Suppressor macrophage (primary cell): ENCODE measurements at regions not wholly inside any gene's neighbourhood (a gene's known extent, or its start where the extent isn't known, plus 50 kb on each side); places are given as distances from the start of the nearest gene placed in this dataset.

Experiments used
- DNase-seq, 4 experiments: peaks; one replicate each; pipeline ENCODE4 v3.0.0-alpha.2; 2020 to 2022

DNA sequence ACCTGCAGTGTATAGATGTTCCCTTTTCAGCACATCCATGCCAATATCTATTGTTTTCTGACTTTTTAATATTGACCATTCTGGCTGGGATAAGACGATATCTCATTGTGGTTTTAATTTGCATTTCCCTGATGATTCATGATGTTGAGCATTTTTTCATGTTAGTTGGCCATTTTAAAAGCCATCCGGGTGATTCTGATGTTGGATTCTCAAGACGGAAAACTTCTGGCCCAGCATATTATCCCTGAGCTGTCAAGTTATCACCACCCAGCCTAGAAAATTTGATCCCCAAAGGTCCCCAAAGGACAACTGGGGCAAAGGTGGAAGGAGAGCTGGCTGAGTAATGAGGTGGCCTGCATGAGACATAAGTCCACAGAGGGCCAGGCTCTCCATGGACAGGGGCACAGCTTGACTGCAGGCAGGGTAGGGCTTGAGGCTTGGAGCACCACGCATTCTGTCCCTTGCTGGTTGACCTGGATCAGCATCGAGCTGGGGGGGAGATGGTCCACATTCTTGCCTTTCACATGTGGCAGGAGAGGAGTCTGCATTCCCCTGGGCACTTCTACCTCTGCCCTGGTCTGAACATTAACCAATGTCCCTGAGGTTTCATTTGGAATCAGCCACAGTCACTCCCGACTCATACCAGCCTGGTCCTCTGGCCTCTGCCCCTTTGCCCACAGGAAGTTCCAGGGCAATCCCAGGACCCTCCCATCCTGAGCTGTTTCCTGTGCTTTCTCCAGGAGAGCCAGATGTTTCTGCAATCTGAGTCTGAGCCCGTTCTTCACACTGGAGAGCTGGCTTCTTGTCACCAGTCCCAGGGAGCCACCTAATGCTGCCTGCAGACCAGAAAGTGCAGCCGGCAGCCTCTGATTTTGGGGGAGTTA, 69.2 kb downstream of the ISG20 start:
- no peak for DNase-seq

DNA sequence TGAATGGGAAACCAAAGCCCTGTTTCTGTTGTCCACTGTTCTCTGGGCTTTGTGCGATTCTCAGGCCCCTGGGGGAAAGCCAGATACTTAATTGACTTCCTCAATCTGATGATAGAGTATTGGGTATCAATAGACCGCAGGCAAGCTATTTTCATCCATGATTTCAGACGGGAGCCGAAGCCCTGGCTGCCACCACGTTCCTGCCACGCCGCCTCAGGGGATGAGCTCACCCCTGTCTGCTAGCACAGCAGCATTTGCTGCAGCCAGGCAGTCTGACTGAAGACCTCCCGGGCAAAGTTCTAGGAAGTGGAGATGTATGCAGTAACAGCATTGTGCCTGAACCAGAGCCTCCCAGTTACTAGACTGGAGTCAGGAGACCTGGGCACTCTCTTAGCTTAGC, 69.8 kb downstream of the ISG20 start:
- DNase-seq: no peak

DNA sequence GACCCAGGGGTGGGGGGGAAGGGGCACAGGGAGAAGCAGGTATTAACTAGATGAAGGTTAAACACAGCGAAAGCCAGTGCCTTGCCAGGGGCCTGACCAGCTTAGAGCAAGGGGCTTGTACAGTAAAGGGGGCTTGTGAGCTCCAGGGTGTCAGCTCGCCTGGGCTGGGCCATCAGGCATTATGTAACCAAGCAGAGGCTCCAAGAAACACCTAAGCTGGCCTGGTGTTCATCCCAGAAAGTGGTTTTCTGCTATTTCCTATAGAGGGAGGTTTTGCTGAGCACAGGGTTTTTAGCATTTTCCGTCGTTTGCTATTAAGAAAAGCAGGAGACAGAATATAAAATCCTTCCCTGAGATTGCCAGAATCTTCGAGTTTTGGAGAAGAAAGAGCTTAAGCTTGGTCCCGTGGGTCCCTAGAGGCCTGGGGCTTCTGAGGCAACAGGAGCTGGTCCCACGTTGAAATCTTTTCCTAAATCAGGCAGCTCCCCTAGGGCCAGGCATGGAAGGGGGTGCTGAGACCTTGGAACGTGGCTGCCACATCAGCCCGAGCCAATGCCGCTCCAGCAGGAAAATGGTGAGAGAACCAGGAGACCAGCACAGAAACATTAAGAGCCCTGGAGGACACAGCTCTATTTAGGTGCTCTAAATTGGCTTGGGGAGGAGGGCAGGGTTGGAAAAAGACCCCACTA, 71.4 kb downstream of the ISG20 start:
- DNase-seq: no peak

DNA sequence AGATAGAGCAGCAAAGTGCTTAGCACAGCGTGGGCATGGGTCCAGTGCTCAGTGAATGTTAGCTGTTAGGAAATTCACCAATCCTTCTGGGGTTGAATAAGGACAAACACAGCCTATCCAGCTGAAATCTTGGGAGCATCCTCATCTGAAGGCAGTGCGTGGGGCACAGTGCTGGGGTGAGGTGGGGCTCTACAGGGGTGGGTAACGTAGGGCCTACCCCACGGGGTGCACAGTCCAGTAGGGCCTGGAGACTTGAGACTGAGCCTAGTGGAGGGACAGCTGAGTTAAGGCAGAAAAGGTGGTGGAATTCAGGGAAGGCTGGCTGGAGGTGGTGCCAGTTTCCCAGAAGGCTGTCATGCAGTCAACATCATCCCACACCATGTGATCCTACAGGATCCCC, 73.0 kb downstream of the ISG20 start:
- no peak for DNase-seq

DNA sequence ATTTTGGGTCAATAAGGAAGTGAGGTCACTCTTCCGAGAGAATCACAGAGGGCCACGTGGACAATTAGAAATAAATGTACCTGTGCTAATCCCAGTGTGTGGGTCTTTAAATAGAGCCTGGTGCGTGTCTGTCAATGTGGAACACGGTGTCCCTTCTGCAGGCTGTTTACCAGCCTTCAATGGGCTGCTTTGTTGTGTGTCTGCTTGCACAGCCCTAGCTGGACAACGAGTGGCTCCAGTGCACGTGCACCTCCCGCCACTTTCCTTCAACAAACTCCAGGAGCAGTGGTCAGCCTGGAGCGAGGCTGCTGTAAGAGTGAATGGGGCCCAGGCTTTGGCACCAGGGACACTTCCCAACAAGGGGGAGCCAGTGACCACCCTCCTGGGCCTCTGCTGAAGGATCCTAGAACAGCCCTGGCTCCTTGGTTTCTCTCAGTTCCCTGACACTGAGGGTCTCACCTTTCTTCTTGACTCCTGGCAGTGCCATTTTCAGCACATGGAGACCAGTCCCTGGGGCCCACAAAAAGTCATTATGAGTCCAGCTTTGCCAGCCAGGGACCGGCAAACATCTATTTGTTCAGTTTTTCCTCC, 76.1 kb downstream of the ISG20 start:
- DNase-seq: no peak

DNA sequence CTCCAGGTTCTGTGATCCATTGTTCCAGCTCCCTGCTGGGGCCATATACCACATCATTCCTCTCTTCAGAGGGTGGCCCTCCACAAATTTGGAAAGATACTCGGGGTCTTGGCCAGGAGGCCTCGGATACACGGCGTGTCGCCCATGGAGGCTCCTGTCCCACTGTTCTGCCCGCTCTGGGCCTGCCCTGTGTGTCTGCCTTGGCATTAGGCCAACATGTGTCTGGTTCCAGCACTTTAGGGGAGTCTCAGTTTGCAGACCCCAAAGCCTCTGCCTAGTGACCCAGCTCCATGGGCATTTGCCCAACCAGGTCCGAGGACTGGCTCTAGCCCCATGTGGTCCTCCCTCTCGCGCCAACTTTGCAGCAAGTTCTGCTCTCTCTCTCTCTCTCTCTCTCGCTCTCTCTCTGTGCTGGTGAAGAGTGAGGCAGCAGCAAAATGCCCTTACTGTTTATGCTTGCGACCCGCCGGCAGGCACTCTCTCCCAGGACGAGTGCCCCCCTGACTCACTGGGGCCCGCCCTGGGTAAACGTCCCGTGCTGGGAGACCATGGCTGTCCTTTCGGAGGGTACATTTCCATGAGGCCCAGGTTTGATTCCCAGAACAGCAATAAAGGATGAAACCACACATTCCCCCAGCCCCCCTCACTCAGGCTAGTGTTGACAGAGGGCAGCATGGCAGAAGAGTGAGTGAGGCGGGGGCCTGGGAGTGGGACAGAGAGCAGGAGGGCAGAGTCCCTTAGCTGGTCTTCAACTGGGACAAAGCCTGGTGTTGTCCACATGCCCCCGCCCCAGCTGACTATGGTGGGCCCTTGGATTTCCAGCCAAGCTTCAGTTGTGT, 77.9 kb downstream of the ISG20 start:
- DNase-seq: no peak

DNA sequence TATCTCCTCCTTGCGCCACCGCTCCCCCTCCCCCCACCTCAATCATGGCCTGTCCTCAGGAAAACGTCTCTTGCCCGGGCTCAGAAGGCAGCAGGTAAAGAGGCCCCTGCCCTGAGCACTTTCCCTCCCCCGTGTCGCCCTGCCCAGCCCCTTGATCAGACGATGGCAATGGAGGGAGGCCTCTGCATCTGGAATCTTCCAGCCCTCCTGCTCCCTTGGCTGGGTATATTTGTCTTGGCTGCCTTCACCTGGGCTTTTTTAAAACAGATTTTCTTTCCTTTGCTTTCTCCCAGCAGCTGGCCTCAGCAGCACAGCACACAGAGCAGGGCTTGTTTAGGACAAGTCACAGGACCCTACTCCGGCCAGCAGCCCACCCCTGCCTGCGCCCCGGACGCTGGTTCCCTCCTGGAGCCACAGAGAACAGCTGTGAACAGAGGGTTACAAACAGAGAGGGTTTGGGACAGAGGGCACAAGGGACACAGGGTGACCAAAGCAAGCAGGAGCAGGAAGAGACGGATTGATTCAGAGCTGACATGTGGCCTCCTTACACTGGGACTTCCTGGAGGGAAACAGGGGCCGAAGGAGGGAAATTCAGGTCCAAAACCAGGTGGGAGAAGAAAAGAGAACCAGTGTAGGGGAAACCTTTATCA, 78.7 kb downstream of the ISG20 start:
- no peak for DNase-seq

DNA sequence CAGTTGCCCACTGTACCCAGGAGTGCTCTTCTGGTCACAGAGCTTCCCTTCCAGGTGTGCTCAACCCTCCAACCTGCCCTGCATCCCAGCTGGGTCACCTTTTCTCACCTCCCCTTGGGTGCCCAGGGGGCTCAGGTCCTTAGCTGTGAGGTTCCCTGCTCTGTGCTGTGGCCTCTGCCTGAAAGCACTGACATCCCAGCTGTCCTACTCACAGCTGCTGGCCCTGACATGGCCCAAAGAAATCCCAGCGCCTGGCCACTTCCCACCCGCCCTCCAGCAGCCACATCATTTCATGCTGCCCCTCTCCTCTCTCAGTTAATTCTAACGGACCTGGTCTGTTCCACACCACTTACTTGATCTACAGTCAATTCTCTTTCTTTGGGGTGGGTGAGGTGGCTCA, 79.9 kb downstream of the ISG20 start:
- DNase-seq: no peak

DNA sequence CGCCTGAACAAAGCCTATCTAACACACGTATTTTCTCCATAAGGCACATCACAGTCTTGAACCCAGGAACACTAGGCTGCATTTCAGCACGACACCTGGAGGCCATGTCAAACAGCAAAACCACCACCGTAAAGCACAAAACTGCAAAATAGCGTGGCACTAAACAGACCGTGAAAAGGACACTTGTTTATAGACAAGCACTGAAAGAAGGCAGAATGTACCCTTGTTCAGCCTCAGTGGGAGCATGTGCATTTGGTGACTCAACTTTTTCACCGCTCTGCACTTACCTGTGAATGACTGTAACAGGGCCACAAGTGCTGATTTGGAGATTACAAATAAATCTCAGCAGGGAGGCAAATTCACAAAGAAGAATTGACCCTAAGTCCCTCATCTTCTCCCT, 80.8 kb downstream of the ISG20 start:
- DNase-seq: no peak

DNA sequence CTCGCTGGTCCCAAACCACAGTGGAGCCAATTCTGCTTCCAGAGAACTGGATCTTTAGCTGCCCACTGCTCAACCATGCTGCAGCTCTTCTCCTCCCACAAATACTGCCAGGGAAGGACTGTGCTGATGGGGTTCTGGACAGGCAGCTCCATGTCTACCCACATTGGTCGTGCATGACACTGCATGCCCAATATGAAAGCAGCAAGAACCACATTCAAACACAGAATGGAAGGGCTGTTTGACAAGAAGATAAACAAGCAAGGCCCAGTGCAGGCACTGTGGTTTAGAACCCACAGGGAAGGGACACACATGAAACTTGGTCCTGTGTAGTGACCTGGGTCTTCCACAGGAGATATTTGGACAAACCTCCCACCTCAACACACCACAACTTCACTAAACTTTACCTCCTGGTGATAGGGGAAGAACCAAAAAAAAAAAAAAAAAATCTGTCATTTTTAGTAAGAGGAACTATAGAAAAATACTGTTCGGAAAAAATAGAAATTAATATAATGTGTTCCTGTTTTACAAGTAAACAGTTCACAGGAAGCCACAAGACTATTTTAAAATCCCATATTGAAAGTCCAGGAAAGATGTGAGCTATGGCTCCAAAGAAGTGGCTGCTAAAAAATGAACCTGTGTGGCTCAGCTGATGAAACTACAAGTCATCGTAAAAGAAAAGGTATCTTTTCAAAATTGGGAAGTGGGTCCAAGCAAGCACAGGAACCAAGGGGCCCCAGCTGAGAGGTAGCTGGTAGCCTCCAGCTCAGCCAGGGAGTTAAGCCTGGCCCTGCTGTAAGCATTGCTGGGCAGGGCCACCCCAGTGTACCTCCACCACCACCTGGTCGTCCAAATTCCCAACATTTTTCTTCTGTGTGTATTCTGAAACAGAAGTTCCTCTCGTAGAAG, 77.7 kb upstream of the ACAN start:
- DNase-seq: peak in 3 of 4 experiments; percentile 10 to 21 (median 18)

DNA sequence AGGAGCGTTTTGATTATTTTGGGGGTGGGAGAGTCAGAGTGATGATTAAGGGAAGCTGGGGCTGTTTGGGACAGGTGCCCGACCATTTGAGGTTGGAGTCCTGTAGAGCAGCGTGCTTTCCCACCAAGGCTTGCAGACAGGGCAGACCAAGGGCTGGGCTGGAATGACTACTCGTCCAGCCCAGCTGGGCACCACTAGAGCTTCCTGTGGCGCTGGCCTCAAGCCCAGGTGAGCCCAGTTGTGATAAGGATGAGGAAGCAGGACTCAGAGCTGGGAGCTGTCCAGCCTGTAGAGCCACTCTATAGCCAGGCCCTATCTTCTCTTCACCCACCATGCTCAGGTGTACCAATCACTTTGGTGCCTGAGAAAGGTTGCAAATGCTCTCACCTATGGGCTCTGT, 75.8 kb upstream of the ACAN start:
- no peak for DNase-seq

DNA sequence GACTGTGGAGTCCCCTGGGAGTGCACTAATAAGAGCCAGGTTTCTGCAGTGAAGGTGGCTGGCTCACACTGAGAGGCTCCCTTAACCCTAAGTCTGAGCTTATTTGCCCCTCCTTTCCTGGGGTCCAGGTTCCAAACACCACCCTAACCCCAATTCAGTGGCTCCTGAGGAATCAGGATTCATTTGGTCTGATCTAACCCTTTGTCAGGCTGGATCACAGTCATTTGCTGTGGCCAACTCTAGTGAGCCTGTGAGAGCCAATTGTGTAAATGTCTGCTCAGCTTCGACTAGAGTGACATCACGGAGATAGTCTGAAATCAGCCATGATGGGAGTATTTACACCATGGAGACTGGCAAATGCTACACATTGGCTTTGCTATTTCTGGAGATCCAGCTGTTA, 73.7 kb upstream of the ACAN start:
- DNase-seq: no peak

DNA sequence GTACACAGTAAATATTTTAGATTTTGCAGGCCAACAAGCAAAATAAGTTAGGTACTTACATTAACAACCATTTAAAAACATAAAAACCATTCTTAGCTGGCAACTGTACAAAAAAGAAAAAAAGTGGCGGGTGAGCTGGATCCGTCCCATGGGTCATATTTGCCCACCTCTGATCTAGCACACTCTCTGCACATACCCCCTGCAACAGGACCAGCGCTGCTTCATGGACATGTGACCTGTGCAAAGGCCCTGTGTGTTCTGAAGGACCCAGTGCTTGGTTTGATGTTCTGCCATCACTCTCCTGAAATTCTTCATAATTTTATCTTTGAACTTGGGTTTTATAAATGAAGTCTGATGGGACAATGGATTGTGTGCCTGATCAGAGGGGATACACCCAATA, 72.5 kb upstream of the ACAN start:
- no peak for DNase-seq

DNA sequence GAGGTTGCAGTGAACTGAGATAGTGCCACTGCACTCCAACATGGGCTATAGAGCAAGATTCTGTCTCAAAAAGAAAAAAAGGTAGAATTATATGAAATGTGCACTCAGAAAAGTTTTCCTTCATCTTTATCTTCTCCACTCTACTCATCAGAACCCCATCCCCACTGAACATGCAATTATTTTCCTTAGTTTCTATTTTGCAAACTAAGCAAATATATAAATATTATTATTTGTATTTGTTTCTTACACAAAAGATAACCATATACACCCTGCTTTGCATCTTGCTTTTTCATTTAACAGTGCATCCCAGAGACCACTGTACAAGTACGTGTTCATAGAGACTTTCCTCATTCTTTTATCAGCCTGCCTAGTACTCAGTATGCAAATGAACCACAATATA, 68.0 kb upstream of the ACAN start:
- no peak for DNase-seq

DNA sequence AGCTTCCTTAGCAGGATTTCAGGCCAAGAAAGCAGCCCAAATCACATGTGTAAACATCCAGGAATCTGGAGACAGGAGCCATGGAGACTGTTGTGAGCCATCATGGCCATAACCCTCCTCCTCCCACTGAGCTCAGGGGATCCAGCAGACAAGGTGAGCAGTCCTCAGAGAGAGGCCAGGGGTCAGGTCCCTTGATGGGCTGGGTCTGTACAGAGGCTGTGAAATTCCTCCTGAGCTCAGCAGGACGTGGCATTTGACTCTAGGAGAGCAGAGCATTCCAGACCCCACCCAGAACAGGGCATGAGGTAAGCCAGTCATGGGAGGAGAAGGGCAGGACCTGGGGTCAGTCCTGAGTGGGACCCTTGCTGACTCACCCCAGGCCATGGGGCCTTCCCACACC, 67.0 kb upstream of the ACAN start:
- no peak for DNase-seq

DNA sequence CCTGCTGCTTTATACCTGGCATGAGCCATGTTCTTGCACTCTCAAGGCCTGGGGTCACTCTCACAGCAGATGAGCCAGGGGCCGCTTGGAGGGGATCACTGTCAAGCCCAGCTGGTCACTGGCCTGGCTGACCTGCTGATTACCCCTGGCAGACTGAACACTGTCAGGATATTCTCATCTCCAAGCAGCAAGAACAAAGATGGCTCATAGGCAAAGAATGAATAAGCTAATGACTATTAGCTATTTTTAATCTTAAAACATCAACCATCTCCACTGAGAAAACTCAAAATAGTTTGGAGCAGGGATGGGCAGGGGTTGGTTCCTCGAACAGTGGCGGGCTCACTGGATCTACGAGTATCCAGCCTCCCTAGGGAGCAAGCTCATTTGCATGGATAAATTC, 64.4 kb upstream of the ACAN start:
- DNase-seq: no peak

DNA sequence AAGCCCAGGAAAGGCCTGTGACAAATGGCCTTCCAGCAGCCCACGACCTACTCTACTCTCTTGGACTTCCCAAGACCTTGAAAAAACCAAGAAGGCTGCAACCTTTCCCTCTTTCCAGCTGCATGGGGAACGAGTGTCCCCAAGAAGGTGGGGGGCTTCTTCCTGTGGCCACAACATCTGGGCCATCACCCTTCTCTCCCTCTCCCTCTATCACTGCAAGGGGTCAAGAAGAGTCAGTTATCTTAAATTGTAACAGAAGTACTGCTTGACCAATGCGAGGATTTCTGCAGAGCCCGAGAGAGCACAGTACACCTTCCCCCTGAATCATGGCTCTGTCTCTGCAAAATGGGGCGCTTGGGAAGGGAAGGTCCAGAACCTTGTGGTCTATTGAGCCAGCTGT, 63.7 kb upstream of the ACAN start:
- DNase-seq: no peak

DNA sequence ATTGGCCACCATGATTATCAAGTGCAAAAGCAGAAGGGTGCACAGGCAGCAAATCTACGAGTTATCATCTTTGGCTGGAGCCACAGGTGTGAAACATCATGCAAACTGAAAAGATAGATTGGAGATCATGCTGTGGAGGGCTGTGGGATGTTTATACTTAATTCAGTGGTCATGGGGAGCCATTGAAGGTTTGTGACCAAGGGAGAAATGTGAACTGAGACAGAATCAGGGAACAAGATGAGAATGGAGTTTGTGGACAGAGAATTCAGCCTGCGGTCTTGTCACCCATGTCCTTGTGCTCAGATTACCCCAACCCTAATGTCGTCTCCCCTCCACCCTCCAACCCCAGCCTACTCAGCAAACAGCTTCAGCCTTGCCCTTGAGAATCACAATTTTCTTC, 62.9 kb upstream of the ACAN start:
- no peak for DNase-seq

DNA sequence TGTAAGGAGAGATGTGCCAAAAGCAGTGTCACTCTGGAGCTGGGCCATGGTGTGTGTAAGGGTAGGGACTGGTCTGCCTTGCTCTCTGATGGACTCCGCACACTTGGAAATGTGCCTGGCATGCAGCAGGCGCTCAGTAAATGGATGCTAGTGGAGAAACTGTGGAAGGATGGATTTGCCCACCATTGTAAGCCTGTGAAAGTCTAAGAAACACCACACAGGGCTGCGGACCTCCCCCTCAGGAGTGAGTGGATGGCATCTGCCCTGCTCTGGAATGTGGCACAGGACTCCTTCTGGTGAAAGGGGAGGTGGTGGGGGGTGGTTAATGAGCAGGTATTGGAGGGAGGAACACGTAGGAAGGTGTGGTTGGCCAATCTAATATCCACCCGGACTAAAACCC, 62.2 kb upstream of the ACAN start:
- no peak for DNase-seq

DNA sequence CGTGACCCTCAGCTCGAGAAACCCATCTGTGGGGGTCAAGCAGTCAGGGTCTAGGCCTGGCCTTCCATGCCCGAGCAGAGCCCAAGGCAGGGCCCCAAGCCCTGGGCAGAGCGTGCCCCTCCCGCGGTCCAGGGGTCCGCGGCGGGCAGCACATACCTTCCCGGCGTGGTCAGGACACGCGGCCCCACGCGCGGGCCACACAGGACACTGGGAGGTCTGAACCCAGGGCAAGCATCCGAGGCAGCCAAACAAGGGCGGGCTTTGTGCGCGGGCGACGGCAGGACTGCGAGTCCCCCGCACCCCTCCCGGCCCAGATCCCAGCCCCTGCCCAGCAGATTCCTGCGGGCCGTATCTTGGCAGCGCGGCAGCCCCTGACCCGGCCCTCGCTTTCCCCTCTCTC, 61.6 kb upstream of the ACAN start:
- no peak for DNase-seq

DNA sequence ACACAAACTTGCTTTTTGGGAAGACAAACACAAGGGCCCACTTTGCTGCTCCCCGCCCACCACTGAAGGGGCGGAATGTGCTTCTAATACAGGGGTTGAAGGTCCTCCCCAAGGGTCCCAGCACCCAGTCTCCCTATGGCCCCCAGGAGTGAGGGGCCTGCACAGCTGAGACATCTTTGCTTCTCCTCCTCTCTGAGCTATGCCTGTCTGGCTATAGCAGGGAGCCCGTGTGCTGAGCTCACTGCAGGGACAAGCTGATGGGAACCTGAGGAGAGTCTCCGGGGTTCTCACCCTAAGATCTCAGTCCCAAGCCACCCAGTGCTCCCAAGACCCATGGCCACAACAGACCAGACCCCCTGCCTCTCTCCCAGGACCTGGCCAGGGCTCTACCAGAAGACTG, 61.1 kb upstream of the ACAN start:
- no peak for DNase-seq
